Astrocyte of the cerebellum (primary cell): ENCODE measurements at regions not wholly inside any gene's neighbourhood (a gene's known extent, or its start where the extent isn't known, plus 50 kb on each side); places are given as distances from the start of the nearest gene placed in this dataset.
A peak's percentile ranks its signal among the peaks of the same experiment; 100 is the strongest.

Source experiments
- DNase-seq: peaks from one replicate; pipeline ENCODE4 v3.0.0-alpha.2; 2011; ENCODE audit warnings: low read depth
- H3K4me3 ChIP-seq: 2 replicates; pipeline ENCODE4 v1.5.1; 2011; ENCODE audit warnings: mild to moderate bottlenecking, low read depth, low read length, moderate library complexity
- CTCF ChIP-seq: IDR thresholded peaks from 2 replicates; pipeline ENCODE4 v1.5.1; 2012; ENCODE audit warnings: low read length, low read depth, moderate library complexity, mild to moderate bottlenecking; ENCODE audit errors: missing control alignments
- in situ Hi-C: cut with HindIII; loops from 2 replicates; pipeline ENCODE4 v1.10.0; 2017; ENCODE audit warnings: low sequenced_read_pairs

GRCh38 chr4:19349416-19349815 is 902.3 kb upstream of the SLIT2 start:
- in situ Hi-C loops = no loop called here
- H3K4me3 ChIP-seq = no peak overlapping the region
- no peak for TF ChIP-seq CTCF
- no peak for DNase-seq

- DNase-seq = peak; percentile 4
- in situ Hi-C loops = no loop called here
- H3K4me3 ChIP-seq = no peak overlapping the region
- no peak for TF ChIP-seq CTCF
These were observed 903.0 kb upstream of the SLIT2 start for GRCh38 chr4:19348746-19349145.

GRCh38 chr4:19346636-19347035 is 905.1 kb upstream of the SLIT2 start:
- in situ Hi-C loops = no loop called here
- no peak overlapping the region for H3K4me3 ChIP-seq
- no peak for TF ChIP-seq CTCF
- DNase-seq = no peak

- no peak for DNase-seq
- no peak for TF ChIP-seq CTCF
These were observed 922.1 kb upstream of the SLIT2 start for GRCh38 chr4:19329631-19330030.

GRCh38 chr4:19329077-19329476 is 922.6 kb upstream of the SLIT2 start:
- in situ Hi-C loops = no loop called here
- TF ChIP-seq CTCF = no peak
- DNase-seq = no peak
- no peak overlapping the region for H3K4me3 ChIP-seq

More at GRCh38 chr4:19329631-19330030, 922.1 kb upstream of the SLIT2 start:
- in situ Hi-C loops = no loop called here
- no peak overlapping the region for H3K4me3 ChIP-seq

GRCh38 chr4:19327364-19327763 is 924.3 kb upstream of the SLIT2 start:
- H3K4me3 ChIP-seq = no peak overlapping the region
- DNase-seq = no peak
- in situ Hi-C loops = no loop called here
- TF ChIP-seq CTCF = no peak

GRCh38 chr4:19324184-19324583 is 927.5 kb upstream of the SLIT2 start:
- in situ Hi-C loops = no loop called here
- DNase-seq = no peak
- no peak overlapping the region for H3K4me3 ChIP-seq
- no peak for TF ChIP-seq CTCF
